ENCODE measurements at regions not wholly inside any gene's neighbourhood (a gene's known extent, or its start where the extent isn't known, plus 50 kb on each side); places are given as distances from the start of the nearest gene placed in this dataset.
"Not testable (repeated sequence)": the region's sequence is repeated elsewhere in the genome, so short reads cannot be mapped to it uniquely, and the experiment has no call there.

DNA sequence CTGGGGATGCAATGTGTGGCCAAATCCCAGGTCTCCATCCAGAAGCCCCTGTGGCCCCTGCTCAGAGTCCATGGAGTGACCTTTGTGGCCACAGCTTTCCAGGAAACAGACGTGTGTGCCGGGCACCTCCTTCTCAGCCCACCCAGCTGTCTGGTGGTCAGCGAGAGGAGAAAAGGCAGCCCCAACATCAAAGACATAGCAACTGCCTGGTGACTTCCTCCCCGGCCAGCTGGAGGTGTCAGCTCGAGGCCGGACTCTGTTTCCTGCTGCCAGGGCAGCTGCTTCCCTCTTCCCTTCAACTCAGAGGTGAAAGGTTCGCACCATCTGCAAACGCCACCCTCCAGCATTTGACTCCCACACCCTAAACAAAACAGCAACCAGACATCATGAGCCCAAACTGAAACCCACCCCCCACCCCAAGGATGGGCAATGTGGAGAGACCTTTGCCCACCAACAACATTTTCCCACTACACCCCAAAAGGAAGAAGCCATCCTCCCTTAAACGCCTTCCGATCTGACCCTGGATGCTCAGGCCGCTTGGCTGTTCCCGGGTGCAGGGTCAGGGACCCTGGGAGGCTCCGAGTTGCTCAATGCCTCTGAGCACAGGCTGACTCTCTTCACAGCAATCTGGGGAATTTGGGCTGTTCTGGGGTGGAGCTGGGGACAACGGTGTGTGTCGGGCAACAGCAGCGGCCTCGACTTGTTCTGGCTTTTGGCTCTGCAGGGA is 162.3 kb downstream of the PSMG1 start:
- DNase-seq: no peak

DNA sequence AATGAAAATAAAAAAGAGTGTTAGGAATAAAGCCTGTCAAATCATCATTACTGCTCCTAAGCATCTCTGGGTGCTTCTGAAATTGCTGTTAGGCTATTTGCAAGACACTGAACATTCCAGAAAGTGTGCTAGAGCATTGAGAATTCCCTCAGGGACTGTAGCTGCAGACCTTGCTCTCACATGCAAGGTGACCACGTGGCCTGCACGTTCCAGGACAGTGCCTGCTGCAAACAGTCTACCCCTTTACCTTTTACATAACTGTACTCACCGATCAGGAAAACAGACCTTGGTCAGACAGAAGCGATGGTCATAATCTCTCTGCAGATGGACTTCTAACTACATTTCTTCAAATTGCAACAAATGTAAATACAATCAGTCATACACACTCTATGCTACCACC is 164.5 kb downstream of the PSMG1 start:
- DNase-seq: no peak

DNA sequence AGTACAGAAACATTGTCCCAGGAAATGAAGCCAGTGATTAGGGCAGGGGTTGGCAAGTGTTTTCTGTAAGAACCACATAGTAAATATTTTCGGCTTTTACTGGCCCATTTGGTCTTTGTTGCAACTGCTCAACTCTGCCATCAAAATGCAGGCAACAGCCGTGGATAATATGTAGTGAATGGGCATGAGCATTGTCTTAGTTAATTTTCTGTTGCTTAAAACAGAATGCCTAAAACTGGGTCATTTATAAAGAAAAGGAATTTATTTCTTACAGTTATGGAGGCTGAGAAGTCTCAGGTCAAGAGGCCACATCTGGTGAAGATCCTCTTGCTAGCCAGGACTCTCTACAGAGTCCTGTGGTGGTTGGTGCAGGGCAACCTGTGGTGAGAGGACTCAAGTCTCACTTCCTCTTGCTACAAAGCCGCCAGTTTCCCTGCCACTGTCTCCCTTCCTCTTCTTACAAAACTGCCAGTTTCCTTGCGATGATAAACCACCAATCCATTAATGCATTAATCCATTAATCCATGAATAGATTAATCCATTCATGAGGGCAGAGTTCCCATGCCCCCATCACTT is 166.4 kb downstream of the PSMG1 start:
- DNase-seq: no peak

DNA sequence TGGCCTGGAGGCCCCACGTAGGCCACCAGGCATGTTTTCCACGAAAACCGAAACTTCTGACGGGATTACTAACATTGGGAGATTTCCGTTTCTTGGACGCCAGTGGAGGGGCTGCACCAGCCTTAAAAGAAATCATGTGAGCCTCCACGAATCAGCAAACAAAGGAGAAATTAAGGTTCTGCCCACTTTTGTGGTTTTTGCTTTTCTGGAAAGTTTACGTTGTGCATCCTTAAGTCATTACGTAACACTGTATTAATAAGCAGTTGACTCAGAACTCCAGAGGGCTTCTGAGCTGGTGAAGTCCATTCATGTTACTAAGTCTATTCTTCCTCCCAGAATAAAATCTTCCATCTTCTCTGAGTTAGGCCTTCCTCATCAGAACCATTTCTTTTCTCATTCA is 168.5 kb downstream of the PSMG1 start:
- no peak for DNase-seq

DNA sequence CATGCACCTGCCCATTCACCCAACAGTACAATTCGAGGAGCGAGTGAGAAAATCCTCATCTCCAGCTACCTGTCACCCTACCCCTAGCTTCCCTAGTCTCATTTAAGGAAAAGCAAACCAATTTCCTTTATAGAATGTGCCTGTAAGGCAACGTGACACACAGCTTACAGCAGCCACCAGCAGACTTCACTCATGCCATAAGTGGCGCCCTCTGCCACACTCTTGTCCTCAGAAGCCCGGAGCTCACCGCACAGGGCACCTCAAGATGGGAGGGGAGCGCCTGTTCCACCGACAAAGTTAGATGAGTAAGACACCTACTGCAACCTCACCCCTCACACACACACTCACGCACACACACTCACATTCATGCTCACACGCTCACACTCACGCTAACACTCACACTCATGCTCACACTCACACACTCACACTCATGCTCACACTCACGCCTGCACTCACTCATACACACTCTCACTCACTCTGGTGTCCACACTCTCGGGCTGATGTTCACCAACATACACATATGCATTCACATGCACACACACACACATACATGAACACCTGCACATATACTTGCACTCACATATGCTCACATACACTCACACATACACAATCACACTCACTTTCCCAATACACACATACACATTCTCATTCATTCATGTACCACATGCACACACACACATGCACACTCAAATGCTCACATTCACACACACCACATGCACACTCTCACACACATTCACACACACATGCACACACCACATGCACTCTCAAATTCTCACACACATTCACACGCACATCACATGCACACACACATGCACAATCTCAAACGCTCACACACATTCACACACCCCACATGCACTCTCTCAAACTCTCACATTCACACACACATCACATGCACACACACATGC is 170.7 kb downstream of the PSMG1 start:
- DNase-seq: no peak

DNA sequence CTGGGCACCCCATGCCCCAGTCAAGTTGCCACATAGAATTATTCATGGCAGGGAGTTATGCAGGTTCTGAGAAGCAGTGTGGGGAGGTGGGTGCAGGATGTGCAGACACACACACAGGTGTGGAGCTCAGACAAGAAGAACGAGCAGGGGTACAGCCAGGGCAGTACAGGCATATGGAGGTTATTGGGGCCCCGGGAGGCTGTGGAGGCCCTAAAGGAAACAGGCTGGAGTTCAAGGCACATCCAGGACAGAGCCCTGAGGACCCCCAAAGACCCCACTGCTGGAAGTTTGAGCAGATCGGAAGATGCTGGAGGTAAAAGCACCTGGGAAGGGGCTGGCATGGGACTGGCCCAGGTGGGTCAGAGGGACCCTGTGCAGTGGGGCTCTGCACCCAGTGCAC is 171.3 kb downstream of the PSMG1 start:
- no peak for DNase-seq

DNA sequence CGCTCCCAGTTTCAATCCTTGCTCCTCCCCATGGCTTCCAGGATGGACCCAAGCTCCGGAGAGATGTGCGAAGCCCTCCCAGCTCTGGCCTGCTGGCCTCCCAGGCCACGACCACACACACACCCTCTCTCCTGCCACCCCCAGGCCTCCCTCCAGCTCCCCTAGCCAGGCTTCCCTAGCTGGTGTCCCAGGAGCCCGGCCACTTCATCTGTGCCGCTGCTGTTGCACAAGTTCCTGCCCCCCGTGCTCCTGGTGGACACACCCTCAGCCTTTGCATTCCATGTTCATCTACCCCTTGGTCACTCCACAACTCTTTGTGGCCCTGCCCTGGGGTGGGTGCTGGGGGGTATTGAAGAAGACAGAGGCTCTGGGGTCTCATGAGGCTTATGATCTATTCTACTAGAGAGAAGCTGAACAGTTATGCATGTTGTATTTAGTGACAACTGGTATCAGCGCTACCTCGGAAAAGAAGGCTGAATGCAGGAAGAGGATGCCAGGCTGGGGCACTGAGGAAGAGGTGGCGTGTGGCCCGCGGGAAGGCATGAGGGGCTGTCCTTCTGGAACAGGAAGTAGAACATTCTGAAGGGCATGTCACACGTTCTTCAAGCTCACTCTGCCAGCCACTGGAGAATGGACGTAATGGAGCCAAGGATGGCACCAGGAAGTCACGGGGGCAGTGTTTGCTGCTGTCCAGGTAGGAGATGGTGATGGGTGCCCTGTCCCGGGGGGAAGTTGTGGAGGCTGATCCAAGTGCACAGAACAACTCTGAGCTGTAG is 172.4 kb downstream of the PSMG1 start:
- DNase-seq: no peak

DNA sequence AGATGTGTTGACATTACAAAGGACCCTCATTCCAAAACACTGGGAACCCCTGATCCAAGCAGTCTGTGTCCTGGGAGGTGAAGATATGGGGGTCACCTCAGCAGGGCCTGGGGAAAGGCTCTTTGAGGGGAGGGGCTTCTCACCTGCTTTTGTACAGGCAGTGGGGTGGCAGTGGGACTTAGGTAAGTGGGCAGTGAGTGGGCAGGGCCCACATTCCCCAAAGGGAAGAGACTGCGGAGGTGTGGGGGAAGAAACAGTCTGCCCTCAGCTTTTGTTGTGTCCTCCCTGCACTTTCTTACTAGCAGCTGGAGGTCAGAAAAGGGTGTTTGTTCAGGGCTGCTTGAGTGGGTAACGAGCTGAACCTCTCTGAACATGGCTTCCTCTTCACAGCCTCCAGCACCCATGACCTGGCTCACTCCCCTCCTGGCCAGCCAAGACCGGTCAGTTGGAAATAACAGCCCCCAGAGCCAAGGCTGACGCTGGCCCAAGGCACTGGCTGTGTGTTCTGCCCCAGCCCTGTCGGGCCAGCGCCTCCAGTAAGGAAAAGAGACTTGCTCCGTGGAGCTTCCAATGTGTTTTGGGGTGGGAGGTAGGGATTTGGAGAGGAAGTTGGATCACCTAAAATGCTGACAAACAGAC is 173.5 kb downstream of the PSMG1 start:
- DNase-seq: no peak

DNA sequence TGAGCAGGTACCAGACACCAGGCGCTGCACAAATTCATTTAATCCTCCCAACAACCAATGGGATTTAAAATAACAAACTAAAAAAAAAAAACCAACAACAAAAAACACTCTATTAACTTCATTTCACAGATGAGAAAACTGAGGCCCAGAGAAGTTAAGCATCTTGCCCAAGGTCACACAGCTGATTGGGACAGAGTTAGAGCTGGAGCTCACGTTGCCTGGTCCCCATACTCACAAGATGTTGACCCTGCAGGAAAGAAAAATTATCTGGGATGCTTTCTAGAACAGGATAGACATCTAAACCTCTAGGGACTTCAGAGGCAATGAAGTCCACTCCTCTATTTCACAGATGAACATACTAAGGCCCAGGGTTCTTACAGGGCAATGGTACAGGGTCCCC is 175.3 kb downstream of the PSMG1 start:
- DNase-seq: no peak

DNA sequence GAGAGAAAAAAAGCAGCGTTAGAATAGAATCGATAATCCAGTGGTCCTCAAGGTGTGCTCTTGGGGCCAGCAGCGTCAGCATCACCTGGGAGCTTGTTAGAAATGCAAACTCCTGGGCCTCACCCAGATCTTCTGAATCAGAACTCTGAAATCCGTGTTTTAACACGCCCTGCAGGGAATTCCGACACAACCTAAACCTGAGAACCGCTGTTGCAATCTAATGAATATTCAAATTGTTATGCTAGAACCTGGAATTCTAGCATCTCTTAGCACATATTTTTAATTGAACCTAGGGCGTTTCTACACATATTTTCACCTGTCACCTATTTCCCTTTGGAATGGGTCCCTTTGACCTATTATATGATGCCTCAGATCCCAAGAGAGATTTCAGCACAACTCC is 175.7 kb downstream of the PSMG1 start:
- DNase-seq: no peak

DNA sequence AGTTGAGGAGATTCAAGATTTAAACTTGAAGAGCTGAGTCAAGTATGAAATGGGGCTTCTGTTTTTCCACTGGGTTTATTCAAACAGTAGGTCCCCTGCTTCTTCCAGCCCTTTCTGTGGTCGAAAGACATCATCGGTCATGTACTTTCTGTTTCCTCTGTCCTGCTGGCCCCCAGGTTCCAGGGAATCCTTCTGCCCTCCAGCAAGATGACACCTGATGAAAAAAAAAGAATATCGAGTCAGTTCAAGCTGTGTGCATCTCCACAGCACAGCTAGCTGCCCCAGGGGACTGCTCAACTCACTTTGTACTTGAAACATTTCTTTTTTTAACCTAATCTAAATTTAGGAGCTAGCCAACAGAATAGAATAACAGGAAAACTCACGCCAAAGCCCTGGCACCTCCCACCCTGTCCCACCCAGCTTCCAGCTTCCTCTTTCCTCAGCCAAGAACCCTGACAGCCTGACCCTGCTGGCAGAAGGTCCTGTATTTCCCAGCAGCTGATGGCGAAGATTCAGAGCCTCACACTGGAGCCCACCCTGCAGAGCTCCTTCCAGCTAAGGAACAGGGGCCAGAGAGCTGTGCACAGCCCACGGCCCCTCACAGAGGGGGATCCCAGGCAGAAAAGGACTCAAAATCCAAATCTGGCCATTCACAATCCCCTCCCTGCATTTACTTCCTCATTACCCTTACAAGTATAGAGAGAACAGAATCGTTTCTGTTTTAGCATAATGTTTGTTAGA is 176.5 kb downstream of the PSMG1 start:
- no peak for DNase-seq

DNA sequence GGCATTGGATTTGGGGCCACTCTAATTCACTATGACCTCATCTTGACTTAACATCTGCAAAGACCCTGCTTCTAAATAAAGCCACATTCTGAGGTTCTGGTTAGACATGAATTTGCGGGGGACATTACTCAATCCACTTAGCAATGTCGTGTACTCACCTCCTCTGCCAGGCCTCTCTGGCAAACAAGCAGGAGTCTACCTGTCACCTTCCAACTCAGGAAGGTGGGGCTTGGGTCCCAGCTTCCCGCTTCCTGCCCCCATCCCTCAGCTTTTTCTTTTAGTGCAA is 177.8 kb downstream of the PSMG1 start:
- no peak for DNase-seq

DNA sequence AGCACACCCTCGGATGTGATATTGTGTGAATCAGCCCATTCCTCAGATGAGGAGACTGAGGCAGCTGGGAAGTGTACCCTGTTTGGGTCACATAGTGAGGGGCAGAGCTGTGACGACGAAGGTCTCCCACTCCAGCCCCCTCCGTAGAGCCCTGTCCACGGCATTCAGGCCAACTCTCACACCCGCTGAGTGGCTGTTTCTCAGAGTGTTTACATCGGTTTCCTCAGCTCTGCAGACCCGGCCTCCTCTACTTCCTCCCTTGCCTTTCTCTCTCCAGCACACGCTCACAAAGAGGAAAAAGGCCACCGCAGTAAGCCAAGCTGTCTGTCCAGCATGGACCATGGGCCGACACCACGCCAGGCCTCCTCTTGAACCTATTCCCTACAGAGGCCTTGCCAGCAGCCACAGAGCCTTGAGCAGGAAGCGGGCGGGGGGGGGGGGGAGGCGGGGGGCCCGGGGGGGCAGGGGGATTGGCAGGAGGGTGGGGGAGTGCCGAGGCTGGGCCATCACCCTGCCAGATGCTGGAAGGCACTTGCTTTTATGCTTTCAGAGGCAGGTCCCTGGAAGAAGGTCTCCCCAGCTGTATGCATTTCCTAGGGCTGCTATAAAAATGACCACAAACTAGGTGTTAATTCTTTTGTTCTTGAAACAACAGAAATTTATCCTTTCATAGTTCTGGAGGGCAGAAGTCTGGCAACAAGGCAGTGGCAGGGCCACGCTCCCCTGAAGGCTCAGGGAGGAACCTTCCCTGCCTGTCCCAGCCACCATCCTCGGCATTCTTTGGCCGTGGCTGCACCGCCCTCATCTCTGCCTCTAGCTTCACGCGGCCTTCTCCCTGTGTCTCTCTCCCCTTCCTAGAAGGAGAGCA is 178.4 kb downstream of the PSMG1 start:
- DNase-seq: no peak

DNA sequence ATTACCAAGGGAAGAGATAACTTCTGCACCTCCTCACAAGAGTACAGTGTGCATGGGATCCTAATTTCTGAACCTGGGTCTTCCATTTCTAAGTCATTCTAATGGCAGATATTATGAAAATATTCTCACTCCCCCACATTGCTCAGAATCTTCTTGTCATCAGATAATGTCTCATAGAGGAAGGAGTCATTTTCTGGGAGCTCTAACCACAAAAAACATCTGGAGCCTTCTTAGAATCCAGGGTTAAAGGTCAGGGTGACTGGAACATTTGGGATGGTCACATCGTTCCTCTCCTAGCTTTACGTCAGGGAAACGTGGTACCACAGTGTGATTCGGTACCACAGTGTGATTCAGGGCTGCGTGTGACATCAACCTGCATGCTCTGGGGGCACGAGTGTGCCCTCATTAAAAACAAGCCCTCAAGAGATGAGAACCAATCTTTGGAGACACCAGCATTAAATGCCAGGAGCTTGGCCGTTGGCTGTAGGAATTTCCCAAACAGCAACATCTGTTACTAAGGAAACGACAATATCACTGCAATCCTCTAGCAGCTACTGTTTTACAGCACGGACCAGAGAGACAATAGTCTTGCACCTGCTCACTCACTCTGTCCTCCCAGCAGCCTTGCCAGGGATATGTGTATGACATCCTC is 179.1 kb downstream of the PSMG1 start:
- no peak for DNase-seq

DNA sequence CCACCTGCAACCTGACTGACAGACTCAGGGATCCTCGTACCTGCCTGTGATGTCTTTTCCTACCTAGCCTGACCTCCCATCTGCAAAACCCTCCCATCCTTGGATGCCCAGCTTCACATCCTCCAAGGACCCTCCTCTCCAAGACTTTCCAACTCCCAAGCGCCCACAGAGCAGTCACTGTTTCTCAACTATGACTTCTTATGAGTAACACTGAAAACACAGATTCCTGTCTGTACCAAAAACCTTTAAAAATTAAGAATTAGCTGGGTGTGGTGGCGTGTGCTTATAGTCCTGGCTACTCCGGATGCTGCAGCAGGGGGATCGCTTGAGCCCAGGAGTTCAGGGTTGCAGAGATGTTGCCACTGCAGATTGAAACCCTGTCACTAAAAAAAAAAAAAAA is 181.9 kb downstream of the PSMG1 start:
- DNase-seq: no peak

DNA sequence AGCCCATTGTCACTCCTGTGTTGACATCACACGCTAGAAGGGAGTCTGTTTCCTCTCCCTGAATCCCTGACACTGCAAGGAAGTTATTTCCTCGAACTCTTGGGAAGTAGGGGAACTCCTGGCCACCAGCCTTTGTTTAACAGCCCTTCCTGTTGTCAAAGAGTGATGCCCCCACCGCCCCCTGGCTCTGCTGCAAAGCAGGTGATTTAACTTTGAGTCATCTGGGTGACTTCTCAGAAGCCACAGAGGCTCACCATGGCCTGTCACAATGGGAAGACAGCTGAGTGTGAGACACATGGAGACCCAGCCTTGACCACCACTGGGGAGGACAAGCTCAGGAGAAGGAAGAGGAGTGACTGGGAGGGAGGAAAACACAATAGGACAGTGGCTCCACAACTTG is 182.8 kb downstream of the PSMG1 start:
- no peak for DNase-seq

DNA sequence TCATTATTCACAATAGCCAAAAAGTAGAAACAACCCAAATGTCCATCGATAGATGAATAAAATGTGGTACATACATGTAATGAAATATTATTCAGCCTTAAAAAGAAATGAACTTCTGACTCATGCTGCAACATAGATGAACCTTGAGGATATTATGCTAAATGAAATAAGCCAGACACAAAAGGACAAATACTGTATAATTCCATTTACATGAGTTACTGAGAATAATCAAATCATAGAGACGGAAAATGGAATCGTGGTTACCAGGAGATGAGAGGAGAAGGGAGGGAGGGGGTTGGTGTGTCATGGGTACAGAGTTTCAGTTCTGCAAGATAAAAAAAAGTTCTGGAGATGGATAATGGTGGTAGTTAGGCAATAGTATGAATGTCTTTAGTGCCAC is 184.1 kb downstream of the PSMG1 start:
- no peak for DNase-seq

DNA sequence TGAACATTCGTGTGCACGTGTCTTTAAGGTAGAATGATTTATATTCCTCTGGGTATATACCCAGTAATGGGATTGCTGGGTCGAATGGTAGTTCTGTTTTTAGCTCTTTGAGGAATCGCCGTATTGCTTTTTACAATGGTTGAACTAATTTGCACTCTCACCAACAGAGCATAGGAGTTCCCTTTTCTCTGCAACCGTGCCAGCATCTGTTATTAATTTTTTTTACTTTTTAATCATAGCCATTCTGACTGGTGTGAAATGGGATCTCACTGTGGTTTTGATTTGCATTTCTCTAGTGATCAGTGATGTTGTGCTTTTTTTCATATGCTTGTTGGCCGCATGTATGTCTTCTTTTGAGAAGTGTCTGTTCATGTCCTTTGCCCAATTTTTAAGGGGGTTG is 185.0 kb downstream of the PSMG1 start:
- not testable (repeated sequence) for DNase-seq

DNA sequence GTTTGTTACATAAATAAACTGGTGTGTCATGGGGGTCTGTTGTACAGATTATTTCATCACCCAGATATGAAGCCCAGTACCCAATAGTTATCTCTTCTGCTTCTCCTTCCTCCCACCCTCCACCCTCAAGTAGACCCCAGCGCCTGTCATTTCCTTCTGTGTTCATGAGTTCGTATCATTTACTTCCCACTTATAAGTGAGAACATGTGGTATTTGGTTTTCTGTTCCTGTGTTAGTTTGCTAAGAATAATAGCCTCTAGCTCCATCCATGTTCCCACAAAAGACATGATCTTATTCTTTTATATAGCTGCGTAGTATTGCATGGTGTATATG is 185.4 kb downstream of the PSMG1 start:
- not testable (repeated sequence) for DNase-seq

DNA sequence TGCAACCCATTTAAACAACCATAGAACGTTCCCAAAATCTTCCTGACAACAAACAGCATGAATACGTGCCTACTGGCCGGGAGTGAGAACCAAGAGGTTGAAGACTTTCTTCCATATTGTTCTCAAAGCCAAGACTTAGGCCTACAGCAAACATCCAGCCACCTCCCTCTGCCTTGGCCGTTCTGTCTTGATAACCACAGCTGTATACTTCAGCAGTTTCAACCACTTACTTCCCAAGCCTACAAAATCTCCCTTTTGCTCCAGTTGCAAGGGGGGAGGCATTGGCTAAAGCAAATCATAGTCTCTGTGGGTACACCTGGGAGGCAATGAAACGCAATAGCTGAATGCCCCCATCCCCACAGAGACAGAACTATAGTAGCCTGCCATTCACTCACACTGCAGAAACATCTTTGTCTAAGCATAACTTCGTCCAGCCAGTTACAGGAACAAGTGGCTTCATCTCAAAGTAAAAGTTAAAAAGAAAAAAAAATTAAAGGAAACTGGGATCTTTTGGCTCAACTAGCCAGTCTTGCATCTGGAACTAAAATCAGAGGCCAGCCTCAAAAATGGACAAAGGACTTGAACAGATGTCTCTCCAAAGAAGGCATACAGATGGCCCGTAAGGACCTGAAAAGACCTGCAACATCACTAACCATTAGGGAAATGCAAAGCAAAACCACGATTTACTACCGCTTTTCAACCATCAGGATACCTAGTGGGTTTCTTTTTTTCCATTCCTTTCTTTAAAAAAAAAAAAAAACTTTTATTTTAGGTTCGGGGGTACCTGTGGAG is 186.0 kb downstream of the PSMG1 start:
- no peak for DNase-seq
